ENCODE measurements at regions not wholly inside any gene's neighbourhood (a gene's known extent, or its start where the extent isn't known, plus 50 kb on each side); places are given as distances from the start of the nearest gene placed in this dataset.
"Not testable (repeated sequence)": the region's sequence is repeated elsewhere in the genome, so short reads cannot be mapped to it uniquely, and the experiment has no call there.

- FAIRE-seq (no peak), DNase-seq (ENCODE audit: insufficient read length) (no peak)
- TF ChIP-seq TAF1 (IDR thresholded peaks at IDR 0.05; ENCODE audit: borderline replicate concordance, low read depth, low read length) (no peak), POLR2AphosphoS5 (IDR thresholded peaks at IDR 0.05; ENCODE audit: low read depth, low read length) (no peak), POLR2A (IDR thresholded peaks at IDR 0.05; ENCODE audit: low read depth, low read length) (no peak)
Observed at GRCh38 chr3:36013425-36013824, 366.9 kb upstream of the STAC start.

DNA sequence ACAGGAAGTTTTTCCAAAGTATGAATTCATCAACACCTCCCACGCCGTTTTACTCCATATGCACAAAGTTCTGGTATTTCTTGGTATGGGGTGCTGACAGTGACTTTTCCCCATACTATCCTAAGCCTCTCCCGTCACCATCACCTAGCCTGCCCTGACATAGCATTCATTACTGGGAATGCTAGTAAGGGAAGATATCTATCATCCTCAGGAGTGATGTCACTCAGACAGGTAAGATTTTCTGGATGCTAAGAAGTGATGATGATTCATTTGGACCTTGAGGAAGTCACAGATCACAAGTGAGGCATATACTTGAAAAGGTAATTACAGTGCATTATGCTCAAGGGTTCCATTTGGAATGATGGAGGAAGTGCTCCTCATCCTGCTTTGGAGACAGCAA is 355.1 kb upstream of the STAC start:
- DNase-seq (ENCODE audit: insufficient read length) (no peak), FAIRE-seq (no peak)
- TF ChIP-seq POLR2A (IDR thresholded peaks at IDR 0.05; ENCODE audit: low read depth, low read length) (no peak), TAF1 (IDR thresholded peaks at IDR 0.05; ENCODE audit: borderline replicate concordance, low read depth, low read length) (no peak), POLR2AphosphoS5 (IDR thresholded peaks at IDR 0.05; ENCODE audit: low read depth, low read length) (no peak)

DNA sequence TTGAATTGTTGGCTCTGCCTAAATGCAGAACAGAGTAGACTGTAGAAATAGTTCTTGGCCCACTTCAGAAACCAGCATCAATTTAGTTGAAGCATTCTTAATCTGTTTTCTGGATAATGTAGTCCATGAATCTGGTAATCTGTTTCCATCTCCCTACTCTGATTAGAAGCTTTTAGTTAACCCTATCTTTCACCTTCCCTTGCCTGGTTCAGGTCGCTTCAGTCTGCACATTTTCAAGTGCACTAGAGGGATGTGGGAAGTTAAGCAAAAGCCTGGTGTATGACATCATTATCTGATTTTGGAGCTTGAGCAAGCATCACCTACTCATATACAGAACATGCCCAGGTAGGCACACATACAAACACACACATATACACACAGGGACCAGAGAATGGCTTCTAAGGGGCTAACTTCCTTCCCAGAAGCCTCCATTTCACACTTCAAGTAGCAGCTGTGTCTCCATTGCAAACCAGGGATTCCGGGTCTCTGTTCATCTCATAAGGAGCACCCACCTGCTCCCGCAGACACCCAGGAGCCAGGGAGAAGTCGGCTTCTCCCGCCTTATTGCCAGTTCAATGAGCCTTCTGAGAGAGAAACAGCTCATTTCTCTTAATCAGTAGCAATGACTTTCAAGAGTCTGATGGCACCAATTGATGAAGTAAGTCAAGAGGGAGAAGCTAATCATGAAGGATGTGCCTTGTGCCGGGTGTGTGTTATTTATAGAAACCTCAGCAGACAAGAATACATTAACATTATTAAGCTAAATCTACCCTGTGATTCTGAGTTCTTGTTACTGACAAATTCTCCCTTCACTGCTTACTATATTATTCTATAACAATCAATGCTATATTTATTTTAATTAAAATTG is 347.9 kb upstream of the STAC start:
- no peak for FAIRE-seq
- DNase-seq (ENCODE audit: insufficient read length), result no peak
- no peak for TF ChIP-seq POLR2A (IDR thresholded peaks at IDR 0.05; ENCODE audit: low read depth, low read length)
- TF ChIP-seq POLR2AphosphoS5 (IDR thresholded peaks at IDR 0.05; ENCODE audit: low read depth, low read length), result no peak
- TF ChIP-seq TAF1 (IDR thresholded peaks at IDR 0.05; ENCODE audit: borderline replicate concordance, low read depth, low read length), result no peak

DNA sequence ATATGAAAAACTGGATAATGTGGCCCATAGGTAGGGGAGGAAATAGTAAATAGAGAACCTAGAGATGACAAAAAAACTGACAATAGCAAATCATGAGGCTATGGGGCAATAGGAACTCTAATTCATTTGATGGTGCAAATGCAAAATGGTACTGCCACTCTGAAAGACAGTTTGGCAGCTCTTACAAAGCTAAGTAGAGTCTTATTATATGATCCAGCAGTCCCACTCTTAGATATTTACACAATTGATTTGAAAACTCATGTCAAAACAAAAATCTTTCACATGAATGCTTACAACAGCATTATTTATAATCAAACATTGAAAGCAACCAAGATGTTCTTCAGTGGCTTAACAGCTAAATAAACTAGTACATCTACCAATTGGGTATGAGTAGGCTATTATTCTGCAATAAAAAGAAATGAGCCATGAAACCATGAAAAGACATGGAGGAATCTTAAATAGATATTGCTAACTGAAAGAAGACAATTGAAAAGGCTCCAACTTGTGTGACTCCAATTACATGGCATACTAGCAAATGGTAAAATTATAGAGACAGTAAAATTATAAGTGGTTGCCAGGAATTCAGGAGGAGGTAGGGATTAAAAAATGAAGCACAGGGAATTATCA is 321.8 kb upstream of the STAC start:
- DNase-seq (ENCODE audit: insufficient read length), result no peak
- no peak for TF ChIP-seq TAF1 (IDR thresholded peaks at IDR 0.05; ENCODE audit: borderline replicate concordance, low read depth, low read length)
- FAIRE-seq, result no peak

GRCh38 chr3:36060950-36061349 is 319.4 kb upstream of the STAC start:
- TF ChIP-seq POLR2AphosphoS5 (IDR thresholded peaks at IDR 0.05; ENCODE audit: low read depth, low read length) (no peak), POLR2A (IDR thresholded peaks at IDR 0.05; ENCODE audit: low read depth, low read length) (no peak), TAF1 (IDR thresholded peaks at IDR 0.05; ENCODE audit: borderline replicate concordance, low read depth, low read length) (no peak)
- DNase-seq (ENCODE audit: insufficient read length) (no peak), FAIRE-seq (no peak)

GRCh38 chr3:36063992-36064391 is 316.3 kb upstream of the STAC start:
- DNase-seq (ENCODE audit: insufficient read length) (no peak), FAIRE-seq (no peak)
- TF ChIP-seq TAF1 (IDR thresholded peaks at IDR 0.05; ENCODE audit: borderline replicate concordance, low read depth, low read length) (no peak), POLR2AphosphoS5 (IDR thresholded peaks at IDR 0.05; ENCODE audit: low read depth, low read length) (no peak), POLR2A (IDR thresholded peaks at IDR 0.05; ENCODE audit: low read depth, low read length) (no peak)

GRCh38 chr3:36065321-36065720 is 315.0 kb upstream of the STAC start:
- TF ChIP-seq TAF1 (IDR thresholded peaks at IDR 0.05; ENCODE audit: borderline replicate concordance, low read depth, low read length), result no peak
- no peak for TF ChIP-seq POLR2AphosphoS5 (IDR thresholded peaks at IDR 0.05; ENCODE audit: low read depth, low read length)
- no peak for FAIRE-seq
- no peak for DNase-seq (ENCODE audit: insufficient read length)

DNA sequence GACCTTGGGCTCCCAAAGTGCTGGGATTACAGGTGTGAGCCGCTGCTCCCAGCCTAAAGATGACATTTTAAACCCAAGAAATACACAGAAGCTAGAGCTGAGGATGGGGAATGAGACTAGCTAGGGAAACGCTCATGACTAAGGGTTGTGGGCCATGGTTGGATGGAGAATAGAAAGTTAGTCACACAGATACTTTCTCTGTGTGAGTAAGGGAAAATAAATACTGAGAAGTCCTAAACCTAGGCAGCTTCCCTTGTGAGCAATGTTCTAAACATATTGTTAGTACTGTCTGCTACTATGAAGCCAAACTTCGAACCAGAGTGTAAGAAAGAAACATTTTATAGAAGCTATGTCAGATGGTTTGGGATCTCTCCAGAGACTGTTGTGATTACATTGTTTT is 304.8 kb upstream of the STAC start:
- DNase-seq (ENCODE audit: insufficient read length) (no peak), FAIRE-seq (no peak)
- TF ChIP-seq TAF1 (IDR thresholded peaks at IDR 0.05; ENCODE audit: borderline replicate concordance, low read depth, low read length) (no peak), POLR2AphosphoS5 (IDR thresholded peaks at IDR 0.05; ENCODE audit: low read depth, low read length) (no peak), POLR2A (IDR thresholded peaks at IDR 0.05; ENCODE audit: low read depth, low read length) (no peak)

- DNase-seq (ENCODE audit: insufficient read length), result no peak
- no peak for FAIRE-seq
- TF ChIP-seq POLR2A (IDR thresholded peaks at IDR 0.05; ENCODE audit: low read depth, low read length), result no peak
- no peak for TF ChIP-seq POLR2AphosphoS5 (IDR thresholded peaks at IDR 0.05; ENCODE audit: low read depth, low read length)
- TF ChIP-seq TAF1 (IDR thresholded peaks at IDR 0.05; ENCODE audit: borderline replicate concordance, low read depth, low read length), result no peak
Observed at GRCh38 chr3:36077320-36077719, 303.0 kb upstream of the STAC start.

- DNase-seq (ENCODE audit: insufficient read length); FAIRE-seq: not testable (repeated sequence)
Observed at GRCh38 chr3:36082958-36083357, 297.3 kb upstream of the STAC start.

DNA sequence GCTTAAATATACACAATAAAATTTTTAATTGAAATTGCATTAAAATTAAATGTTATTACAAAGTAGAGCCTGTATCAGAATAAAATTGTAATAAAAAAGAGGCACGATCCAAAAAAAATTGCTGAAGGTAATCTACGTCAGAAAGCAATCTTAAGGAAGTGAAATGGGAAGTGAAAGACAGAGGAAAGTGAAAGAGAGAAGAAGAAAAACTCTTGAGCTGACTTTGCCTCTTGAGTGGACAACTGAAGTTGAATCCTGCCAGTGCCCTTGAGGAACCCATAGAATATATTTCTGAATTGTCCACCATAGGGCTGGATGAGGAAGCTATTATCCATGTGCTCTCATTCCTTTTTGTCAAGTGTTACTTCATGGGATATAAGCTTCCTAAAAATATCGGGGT is 285.1 kb upstream of the STAC start:
- FAIRE-seq (no peak), DNase-seq (ENCODE audit: insufficient read length) (no peak)
- TF ChIP-seq POLR2A (IDR thresholded peaks at IDR 0.05; ENCODE audit: low read depth, low read length) (no peak), TAF1 (IDR thresholded peaks at IDR 0.05; ENCODE audit: borderline replicate concordance, low read depth, low read length) (no peak), POLR2AphosphoS5 (IDR thresholded peaks at IDR 0.05; ENCODE audit: low read depth, low read length) (no peak)

GRCh38 chr3:36097209-36097608 is 283.1 kb upstream of the STAC start:
- FAIRE-seq (no peak), DNase-seq (ENCODE audit: insufficient read length) (no peak)

More at GRCh38 chr3:36097209-36097608, 283.1 kb upstream of the STAC start:
- no peak for TF ChIP-seq POLR2AphosphoS5 (IDR thresholded peaks at IDR 0.05; ENCODE audit: low read depth, low read length)
- TF ChIP-seq TAF1 (IDR thresholded peaks at IDR 0.05; ENCODE audit: borderline replicate concordance, low read depth, low read length), result no peak
- TF ChIP-seq POLR2A (IDR thresholded peaks at IDR 0.05; ENCODE audit: low read depth, low read length), result no peak
